ENCODE measurements at regions not wholly inside any gene's neighbourhood (a gene's known extent, or its start where the extent isn't known, plus 50 kb on each side); places are given as distances from the start of the nearest gene placed in this dataset.

- H3K36me3 ChIP-seq (ENCODE audit: control insufficient read depth, insufficient read depth, low read length): no peaks in the 10 kb centered on the region
- WGBS, 2 experiments (ENCODE audit: insufficient coverage in 2 of 2): 80 to 87% methylated on average over 3 to 4 of the region's 7 CpGs
- H3K4me1 ChIP-seq (ENCODE audit: control insufficient read depth, insufficient read depth, low read length, poor library complexity, severe bottlenecking): no peaks in the 10 kb centered on the region
- no peak overlapping the region for H3K27ac ChIP-seq (ENCODE audit: low read depth, low read length, severe bottlenecking)
- H3K4me3 ChIP-seq (ENCODE audit: extremely low read depth, insufficient read depth, low read length, poor library complexity, severe bottlenecking): no peak overlapping the region
- H3K9me3 ChIP-seq (ENCODE audit: control insufficient read depth, low read length): peaks cover 7% of the 10 kb centered on the region
These were observed 102.7 kb upstream of the PLEKHA5 start for GRCh38 chr12:19026614-19027488.

- Histone ChIP-seq H3K27ac (ENCODE audit: low read depth, low read length, severe bottlenecking) (peak overlapping the region; percentile 10), H3K9me3 (ENCODE audit: control insufficient read depth, low read length) (peaks cover 27% of the 10 kb centered on the region), H3K4me3 (ENCODE audit: extremely low read depth, insufficient read depth, low read length, poor library complexity, severe bottlenecking) (no peak overlapping the region), H3K36me3 (ENCODE audit: control insufficient read depth, insufficient read depth, low read length) (no peaks in the 10 kb centered on the region), H3K4me1 (ENCODE audit: control insufficient read depth, insufficient read depth, low read length, poor library complexity, severe bottlenecking) (no peaks in the 10 kb centered on the region)
- 62 to 73% methylated on average over 1 of the region's 4 CpGs for WGBS, 2 experiments (ENCODE audit: insufficient coverage in 2 of 2)
These were observed 99.4 kb upstream of the PLEKHA5 start for GRCh38 chr12:19030180-19030579.

- H3K4me1 ChIP-seq (ENCODE audit: control insufficient read depth, insufficient read depth, low read length, poor library complexity, severe bottlenecking): no peaks in the 10 kb centered on the region
- H3K9me3 ChIP-seq (ENCODE audit: control insufficient read depth, low read length): peaks cover 24% of the 10 kb centered on the region
- H3K36me3 ChIP-seq (ENCODE audit: control insufficient read depth, insufficient read depth, low read length): no peaks in the 10 kb centered on the region
- no peak overlapping the region for H3K4me3 ChIP-seq (ENCODE audit: extremely low read depth, insufficient read depth, low read length, poor library complexity, severe bottlenecking)
- H3K27ac ChIP-seq (ENCODE audit: low read depth, low read length, severe bottlenecking): no peak overlapping the region
These were observed 98.9 kb upstream of the PLEKHA5 start for GRCh38 chr12:19030603-19031002.

- Histone ChIP-seq H3K27ac (ENCODE audit: low read depth, low read length, severe bottlenecking) (no peak overlapping the region), H3K4me3 (ENCODE audit: extremely low read depth, insufficient read depth, low read length, poor library complexity, severe bottlenecking) (no peak overlapping the region)
These were observed 98.5 kb upstream of the PLEKHA5 start for GRCh38 chr12:19031032-19031431.

GRCh38 chr12:19032826-19033225 is 96.7 kb upstream of the PLEKHA5 start:
- Histone ChIP-seq H3K4me3 (ENCODE audit: extremely low read depth, insufficient read depth, low read length, poor library complexity, severe bottlenecking) (no peak overlapping the region), H3K36me3 (ENCODE audit: control insufficient read depth, insufficient read depth, low read length) (no peaks in the 10 kb centered on the region), H3K4me1 (ENCODE audit: control insufficient read depth, insufficient read depth, low read length, poor library complexity, severe bottlenecking) (no peaks in the 10 kb centered on the region), H3K9me3 (ENCODE audit: control insufficient read depth, low read length) (peaks cover 23% of the 10 kb centered on the region), H3K27ac (ENCODE audit: low read depth, low read length, severe bottlenecking) (no peak overlapping the region)
- WGBS, 2 experiments (ENCODE audit: insufficient coverage in 2 of 2): 87 to 95% methylated on average over 4 to 5 of the region's 5 CpGs

More at GRCh38 chr12:19031032-19031431, 98.5 kb upstream of the PLEKHA5 start:
- whole genome bisulfite sequencing, 2 experiments (ENCODE audit: insufficient coverage in 2 of 2): 91 to 95% methylated on average over 2 of the region's 4 CpGs
- Histone ChIP-seq H3K36me3 (ENCODE audit: control insufficient read depth, insufficient read depth, low read length) (no peaks in the 10 kb centered on the region), H3K4me1 (ENCODE audit: control insufficient read depth, insufficient read depth, low read length, poor library complexity, severe bottlenecking) (no peaks in the 10 kb centered on the region), H3K9me3 (ENCODE audit: control insufficient read depth, low read length) (peaks cover 23% of the 10 kb centered on the region)

- WGBS, 2 experiments (ENCODE audit: insufficient coverage in 2 of 2): 94 to 96% methylated on average over 2 of the region's 2 CpGs
- no peak overlapping the region for H3K27ac ChIP-seq (ENCODE audit: low read depth, low read length, severe bottlenecking)
- no peaks in the 10 kb centered on the region for H3K4me1 ChIP-seq (ENCODE audit: control insufficient read depth, insufficient read depth, low read length, poor library complexity, severe bottlenecking)
- H3K36me3 ChIP-seq (ENCODE audit: control insufficient read depth, insufficient read depth, low read length): no peaks in the 10 kb centered on the region
- H3K9me3 ChIP-seq (ENCODE audit: control insufficient read depth, low read length): peaks cover 23% of the 10 kb centered on the region
- H3K4me3 ChIP-seq (ENCODE audit: extremely low read depth, insufficient read depth, low read length, poor library complexity, severe bottlenecking): no peak overlapping the region
These were observed 96.3 kb upstream of the PLEKHA5 start for GRCh38 chr12:19033244-19033643.

GRCh38 chr12:19034937-19035336 is 94.6 kb upstream of the PLEKHA5 start:
- no peak overlapping the region for H3K4me3 ChIP-seq (ENCODE audit: extremely low read depth, insufficient read depth, low read length, poor library complexity, severe bottlenecking)
- 86% methylated on average over 1 of the region's 2 CpGs; no CpG with 5 or more reads in 1 of the 2 experiments for WGBS, 2 experiments (ENCODE audit: insufficient coverage in 2 of 2)
- peaks cover 23% of the 10 kb centered on the region for H3K9me3 ChIP-seq (ENCODE audit: control insufficient read depth, low read length)
- H3K27ac ChIP-seq (ENCODE audit: low read depth, low read length, severe bottlenecking): no peak overlapping the region
- H3K4me1 ChIP-seq (ENCODE audit: control insufficient read depth, insufficient read depth, low read length, poor library complexity, severe bottlenecking): peaks cover 3% of the 10 kb centered on the region
- no peaks in the 10 kb centered on the region for H3K36me3 ChIP-seq (ENCODE audit: control insufficient read depth, insufficient read depth, low read length)

GRCh38 chr12:19035536-19035935 is 94.0 kb upstream of the PLEKHA5 start:
- H3K9me3 ChIP-seq (ENCODE audit: control insufficient read depth, low read length): peaks cover 23% of the 10 kb centered on the region

GRCh38 chr12:19036673-19037357 is 92.7 kb upstream of the PLEKHA5 start:
- Histone ChIP-seq H3K36me3 (ENCODE audit: control insufficient read depth, insufficient read depth, low read length) (no peaks in the 10 kb centered on the region), H3K4me3 (ENCODE audit: extremely low read depth, insufficient read depth, low read length, poor library complexity, severe bottlenecking) (no peak overlapping the region), H3K4me1 (ENCODE audit: control insufficient read depth, insufficient read depth, low read length, poor library complexity, severe bottlenecking) (peaks cover 3% of the 10 kb centered on the region), H3K27ac (ENCODE audit: low read depth, low read length, severe bottlenecking) (no peak overlapping the region), H3K9me3 (ENCODE audit: control insufficient read depth, low read length) (peaks cover 20% of the 10 kb centered on the region)
- WGBS, 2 experiments (ENCODE audit: insufficient coverage in 2 of 2): 81% methylated on average over 4 of the region's 6 CpGs; no CpG with 5 or more reads in 1 of the 2 experiments

More at GRCh38 chr12:19035536-19035935, 94.0 kb upstream of the PLEKHA5 start:
- Histone ChIP-seq H3K4me3 (ENCODE audit: extremely low read depth, insufficient read depth, low read length, poor library complexity, severe bottlenecking) (no peak overlapping the region), H3K27ac (ENCODE audit: low read depth, low read length, severe bottlenecking) (no peak overlapping the region), H3K36me3 (ENCODE audit: control insufficient read depth, insufficient read depth, low read length) (no peaks in the 10 kb centered on the region), H3K4me1 (ENCODE audit: control insufficient read depth, insufficient read depth, low read length, poor library complexity, severe bottlenecking) (peaks cover 3% of the 10 kb centered on the region)
- WGBS, 2 experiments (ENCODE audit: insufficient coverage in 2 of 2): 100% methylated on average over 1 of the region's 1 CpG; no CpG with 5 or more reads in 1 of the 2 experiments

- Histone ChIP-seq H3K4me1 (ENCODE audit: control insufficient read depth, insufficient read depth, low read length, poor library complexity, severe bottlenecking) (peaks cover 3% of the 10 kb centered on the region), H3K36me3 (ENCODE audit: control insufficient read depth, insufficient read depth, low read length) (no peaks in the 10 kb centered on the region), H3K4me3 (ENCODE audit: extremely low read depth, insufficient read depth, low read length, poor library complexity, severe bottlenecking) (no peak overlapping the region), H3K27ac (ENCODE audit: low read depth, low read length, severe bottlenecking) (no peak overlapping the region), H3K9me3 (ENCODE audit: control insufficient read depth, low read length) (peaks cover 6% of the 10 kb centered on the region)
- WGBS, 2 experiments (ENCODE audit: insufficient coverage in 2 of 2): 80 to 92% methylated on average over 4 to 5 of the region's 6 CpGs
These were observed 91.3 kb upstream of the PLEKHA5 start for GRCh38 chr12:19038209-19038608.

- no peaks in the 10 kb centered on the region for H3K9me3 ChIP-seq (ENCODE audit: control insufficient read depth, low read length)
- H3K27ac ChIP-seq (ENCODE audit: low read depth, low read length, severe bottlenecking): no peak overlapping the region
- H3K4me1 ChIP-seq (ENCODE audit: control insufficient read depth, insufficient read depth, low read length, poor library complexity, severe bottlenecking): peaks cover 3% of the 10 kb centered on the region
- no peaks in the 10 kb centered on the region for H3K36me3 ChIP-seq (ENCODE audit: control insufficient read depth, insufficient read depth, low read length)
- H3K4me3 ChIP-seq (ENCODE audit: extremely low read depth, insufficient read depth, low read length, poor library complexity, severe bottlenecking): no peak overlapping the region
- WGBS, 2 experiments (ENCODE audit: insufficient coverage in 2 of 2): no CpG with 5 or more reads among the region's 3 CpGs
These were observed 90.0 kb upstream of the PLEKHA5 start for GRCh38 chr12:19039515-19039914.
